ENCODE measurements at regions not wholly inside any gene's neighbourhood (a gene's known extent, or its start where the extent isn't known, plus 50 kb on each side); places are given as distances from the start of the nearest gene placed in this dataset.

DNA sequence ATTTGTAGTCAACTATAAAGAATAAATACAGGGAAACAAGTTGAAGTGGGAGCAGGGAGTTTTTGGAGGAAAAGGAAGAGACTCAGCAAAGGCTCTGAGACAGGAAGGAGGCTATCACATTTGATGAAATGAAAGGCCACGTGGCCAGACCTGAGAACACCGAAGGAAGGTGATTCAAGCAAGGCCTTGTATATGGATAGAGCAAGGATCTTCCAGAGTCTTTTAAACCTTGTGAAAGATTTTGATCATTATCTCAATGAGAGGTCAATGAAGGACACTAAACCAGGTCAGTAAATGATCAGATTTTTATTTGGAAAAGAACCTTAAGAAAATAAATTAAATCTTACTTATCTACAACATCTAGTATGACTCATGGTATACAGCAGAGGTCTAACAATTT is 523.5 kb downstream of the SLC16A7 start:
- Mint-ChIP-seq H3K4me1 (no peaks in the 10 kb centered on the region), H3K27me3 (no peaks in the 10 kb centered on the region), H3K27ac (ENCODE audit: low read depth) (no peak overlapping the region), H3K36me3 (ENCODE audit: insufficient read depth) (no peaks in the 10 kb centered on the region), H3K9me3 (peaks cover 14% of the 10 kb centered on the region), H3K4me3 (no peak overlapping the region)
- no peak for DNase-seq (ENCODE audit: low spot score in 2 of 2)
- no peak for ATAC-seq (replicated peaks; ENCODE audit: extremely low read depth, poor library complexity, severe bottlenecking)

DNA sequence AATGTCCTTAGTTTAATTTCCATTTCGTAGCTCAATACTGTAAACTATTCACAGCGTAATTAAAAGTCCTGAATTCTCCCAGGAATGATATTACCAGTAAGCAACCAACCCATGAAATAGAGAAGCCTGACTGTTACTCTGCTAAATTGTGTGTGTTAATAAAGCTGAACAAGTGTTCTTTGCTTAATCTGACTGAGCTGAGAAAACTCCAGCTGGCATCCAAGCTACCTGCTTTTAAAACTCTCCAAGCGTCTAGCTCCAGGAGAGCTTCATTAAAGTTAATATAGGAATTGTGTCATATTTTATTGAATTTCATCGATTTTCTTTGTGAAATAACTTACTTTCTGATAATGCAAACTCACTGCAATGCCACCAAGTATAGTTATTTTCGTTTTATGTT is 524.4 kb downstream of the SLC16A7 start:
- no peaks in the 10 kb centered on the region for H3K27me3 Mint-ChIP-seq
- no peak for DNase-seq (ENCODE audit: low spot score in 2 of 2)
- no peak overlapping the region for H3K4me3 Mint-ChIP-seq
- no peak for ATAC-seq (replicated peaks; ENCODE audit: extremely low read depth, poor library complexity, severe bottlenecking)
- no peaks in the 10 kb centered on the region for H3K4me1 Mint-ChIP-seq
- peaks cover 14% of the 10 kb centered on the region for H3K9me3 Mint-ChIP-seq
- H3K36me3 Mint-ChIP-seq (ENCODE audit: insufficient read depth): no peaks in the 10 kb centered on the region
- H3K27ac Mint-ChIP-seq (ENCODE audit: low read depth): no peak overlapping the region

DNA sequence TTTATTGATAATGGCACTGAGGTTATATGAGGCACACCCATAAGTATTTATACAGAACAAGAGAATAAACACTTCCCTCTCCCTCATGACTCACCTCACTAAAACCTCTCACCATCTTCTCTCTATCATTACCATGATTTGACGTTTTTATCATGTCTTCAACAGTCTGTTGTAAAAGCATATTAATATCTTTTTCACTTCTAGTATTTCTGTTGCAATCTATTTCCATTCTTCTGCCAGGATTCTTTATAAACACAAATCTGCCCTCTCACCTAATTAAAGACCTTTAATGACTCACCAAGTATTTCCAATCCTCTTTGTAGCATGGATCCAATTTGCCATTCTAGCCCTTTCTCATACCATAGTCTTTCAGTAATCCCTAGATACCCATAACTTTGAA is 527.7 kb downstream of the SLC16A7 start:
- no peak for DNase-seq (ENCODE audit: low spot score in 2 of 2)
- Mint-ChIP-seq H3K27ac (ENCODE audit: low read depth) (no peak overlapping the region), H3K36me3 (ENCODE audit: insufficient read depth) (no peaks in the 10 kb centered on the region), H3K4me1 (no peaks in the 10 kb centered on the region), H3K27me3 (no peaks in the 10 kb centered on the region), H3K4me3 (no peak overlapping the region), H3K9me3 (peaks cover 9% of the 10 kb centered on the region)
- ATAC-seq (replicated peaks; ENCODE audit: extremely low read depth, poor library complexity, severe bottlenecking): no peak

DNA sequence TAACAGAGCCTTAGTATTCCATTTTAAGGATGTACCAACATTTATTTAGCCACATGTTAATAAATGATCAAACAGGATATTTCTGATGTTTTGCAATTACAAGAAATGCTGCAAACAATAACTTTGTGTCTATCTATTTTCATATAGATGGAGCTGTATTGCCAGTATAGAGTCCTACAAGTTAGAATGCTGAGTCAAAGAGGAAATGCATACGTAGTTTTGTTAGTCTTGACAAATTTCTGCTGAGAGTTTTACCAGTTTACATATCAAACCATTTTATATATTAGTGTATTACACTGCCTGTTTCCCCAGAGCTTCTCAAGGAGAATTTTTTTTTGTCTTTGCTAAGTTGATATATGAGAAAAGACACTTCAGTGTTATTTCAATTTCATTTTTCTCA is 541.7 kb downstream of the SLC16A7 start:
- DNase-seq (ENCODE audit: low spot score in 2 of 2): no peak
- Mint-ChIP-seq H3K36me3 (ENCODE audit: insufficient read depth) (no peaks in the 10 kb centered on the region), H3K9me3 (peaks cover 18% of the 10 kb centered on the region), H3K4me1 (no peaks in the 10 kb centered on the region), H3K4me3 (no peak overlapping the region), H3K27ac (ENCODE audit: low read depth) (no peak overlapping the region), H3K27me3 (no peaks in the 10 kb centered on the region)
- ATAC-seq (replicated peaks; ENCODE audit: extremely low read depth, poor library complexity, severe bottlenecking): no peak

DNA sequence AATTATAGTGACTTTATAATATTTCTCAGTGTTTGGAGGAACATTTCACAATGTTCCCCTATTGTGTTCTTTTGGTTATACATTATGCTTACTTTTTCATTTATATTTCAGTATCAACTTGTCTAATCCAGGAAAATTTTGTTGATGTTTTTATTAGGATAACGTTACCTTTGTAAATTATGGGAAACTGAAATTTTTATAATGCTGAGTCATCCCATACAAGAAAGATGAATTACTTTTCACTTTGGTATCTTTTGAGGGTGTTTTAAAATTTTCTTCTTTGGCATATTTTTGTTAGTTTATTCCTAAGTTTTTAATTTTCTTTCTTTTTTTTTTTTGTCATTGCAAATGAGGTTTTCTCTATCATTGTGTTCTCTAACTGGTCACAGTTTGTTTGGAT is 542.7 kb downstream of the SLC16A7 start:
- Mint-ChIP-seq H3K4me3 (no peak overlapping the region), H3K9me3 (peaks cover 21% of the 10 kb centered on the region), H3K36me3 (ENCODE audit: insufficient read depth) (no peaks in the 10 kb centered on the region), H3K27ac (ENCODE audit: low read depth) (no peak overlapping the region), H3K27me3 (no peaks in the 10 kb centered on the region), H3K4me1 (no peaks in the 10 kb centered on the region)
- ATAC-seq (replicated peaks; ENCODE audit: extremely low read depth, poor library complexity, severe bottlenecking) (no peak), DNase-seq (ENCODE audit: low spot score in 2 of 2) (no peak)

DNA sequence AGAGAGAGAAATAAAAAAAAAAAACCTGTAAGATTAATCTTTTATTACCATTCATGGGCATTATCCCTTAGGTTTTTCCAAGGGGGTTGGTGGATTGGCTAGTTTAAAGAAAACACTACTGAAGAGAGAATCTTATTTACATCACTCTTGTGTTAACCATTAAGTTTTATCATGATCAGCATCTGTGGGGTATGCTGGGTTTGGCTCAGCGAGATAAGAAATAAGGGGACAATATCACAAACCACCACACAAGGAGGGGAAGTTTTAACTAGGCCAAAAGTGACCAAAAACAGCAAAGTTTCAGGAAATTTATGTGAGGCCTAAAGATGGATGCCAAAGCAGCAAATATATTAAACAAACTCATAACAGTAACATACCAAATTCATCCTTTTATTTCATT is 548.6 kb downstream of the SLC16A7 start:
- peaks cover 18% of the 10 kb centered on the region for H3K9me3 Mint-ChIP-seq
- no peak overlapping the region for H3K27ac Mint-ChIP-seq (ENCODE audit: low read depth)
- no peaks in the 10 kb centered on the region for H3K4me1 Mint-ChIP-seq
- no peaks in the 10 kb centered on the region for H3K36me3 Mint-ChIP-seq (ENCODE audit: insufficient read depth)
- no peak for ATAC-seq (replicated peaks; ENCODE audit: extremely low read depth, poor library complexity, severe bottlenecking)
- H3K4me3 Mint-ChIP-seq: no peak overlapping the region
- H3K27me3 Mint-ChIP-seq: no peaks in the 10 kb centered on the region
- no peak for DNase-seq (ENCODE audit: low spot score in 2 of 2)

DNA sequence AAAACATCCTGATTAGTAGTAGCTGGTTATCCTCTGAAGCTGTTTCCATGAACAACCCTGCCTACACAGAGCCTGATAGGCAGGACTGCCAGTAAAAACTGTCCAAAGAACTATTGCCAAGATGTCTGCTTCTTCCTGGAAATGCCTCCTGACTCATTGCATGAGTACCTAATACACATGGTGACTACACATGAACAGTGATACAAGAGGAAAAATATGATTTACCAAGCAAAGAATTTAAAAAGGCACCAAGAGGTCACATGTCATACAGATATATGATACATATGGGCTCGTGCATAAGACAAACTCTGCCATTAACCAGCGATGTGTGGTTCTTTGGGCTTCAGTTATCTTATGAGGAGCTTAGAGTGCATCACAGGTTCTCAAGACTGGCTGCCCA is 552.3 kb downstream of the SLC16A7 start:
- ATAC-seq (replicated peaks; ENCODE audit: extremely low read depth, poor library complexity, severe bottlenecking) (no peak), DNase-seq (ENCODE audit: low spot score in 2 of 2) (no peak)
- H3K4me1 Mint-ChIP-seq: no peaks in the 10 kb centered on the region
- no peaks in the 10 kb centered on the region for H3K27me3 Mint-ChIP-seq
- no peak overlapping the region for H3K27ac Mint-ChIP-seq (ENCODE audit: low read depth)
- no peaks in the 10 kb centered on the region for H3K36me3 Mint-ChIP-seq (ENCODE audit: insufficient read depth)
- H3K4me3 Mint-ChIP-seq: no peak overlapping the region
- H3K9me3 Mint-ChIP-seq: peaks cover 20% of the 10 kb centered on the region

DNA sequence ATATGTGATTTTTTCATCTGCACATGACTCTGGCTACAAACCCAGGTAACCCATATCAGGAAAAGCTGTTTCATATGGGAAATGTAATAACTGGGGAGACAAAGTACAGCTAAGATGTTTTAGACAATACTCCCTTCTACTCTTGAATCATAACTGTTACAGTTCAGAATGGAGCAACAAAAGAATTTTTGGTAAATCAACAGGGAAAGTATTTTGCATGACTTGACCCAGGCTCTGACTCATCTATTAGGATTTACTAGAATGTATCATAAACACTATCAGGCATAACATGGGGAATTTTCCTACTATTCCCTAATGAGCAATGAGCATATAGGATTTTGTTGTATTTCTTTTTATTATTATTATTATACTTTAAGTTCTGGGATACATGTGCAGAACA is 553.0 kb downstream of the SLC16A7 start:
- Mint-ChIP-seq H3K27me3 (no peaks in the 10 kb centered on the region), H3K4me1 (no peaks in the 10 kb centered on the region)
- no peak for DNase-seq (ENCODE audit: low spot score in 2 of 2)

DNA sequence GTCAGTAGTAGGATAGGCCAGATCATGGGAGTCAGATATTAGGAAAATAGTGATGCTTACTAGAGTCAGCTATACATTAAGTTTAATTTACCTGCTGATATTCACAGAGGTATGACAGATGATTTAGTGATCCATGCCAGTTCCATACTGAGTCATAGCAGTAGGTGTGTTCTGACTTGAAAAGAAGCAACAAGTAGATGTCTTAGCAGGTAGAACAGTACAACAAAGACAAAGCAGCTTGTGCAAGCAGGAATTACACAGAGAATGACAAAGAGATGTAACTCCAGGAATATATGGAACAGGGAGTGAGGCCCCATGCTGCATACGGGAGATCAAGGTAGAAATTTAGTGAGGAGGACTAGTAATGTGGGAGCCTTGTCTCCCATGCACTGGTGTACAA is 556.9 kb downstream of the SLC16A7 start:
- Mint-ChIP-seq H3K27me3 (no peaks in the 10 kb centered on the region), H3K4me1 (no peaks in the 10 kb centered on the region), H3K9me3 (peaks cover 28% of the 10 kb centered on the region), H3K4me3 (no peak overlapping the region), H3K36me3 (ENCODE audit: insufficient read depth) (no peaks in the 10 kb centered on the region), H3K27ac (ENCODE audit: low read depth) (no peak overlapping the region)
- DNase-seq (ENCODE audit: low spot score in 2 of 2) (no peak), ATAC-seq (replicated peaks; ENCODE audit: extremely low read depth, poor library complexity, severe bottlenecking) (no peak)

More for the DNA sequence above, 553.0 kb downstream of the SLC16A7 start:
- H3K27ac Mint-ChIP-seq (ENCODE audit: low read depth): no peak overlapping the region
- no peak overlapping the region for H3K4me3 Mint-ChIP-seq
- peaks cover 22% of the 10 kb centered on the region for H3K9me3 Mint-ChIP-seq
- ATAC-seq (replicated peaks; ENCODE audit: extremely low read depth, poor library complexity, severe bottlenecking): no peak
- no peaks in the 10 kb centered on the region for H3K36me3 Mint-ChIP-seq (ENCODE audit: insufficient read depth)

DNA sequence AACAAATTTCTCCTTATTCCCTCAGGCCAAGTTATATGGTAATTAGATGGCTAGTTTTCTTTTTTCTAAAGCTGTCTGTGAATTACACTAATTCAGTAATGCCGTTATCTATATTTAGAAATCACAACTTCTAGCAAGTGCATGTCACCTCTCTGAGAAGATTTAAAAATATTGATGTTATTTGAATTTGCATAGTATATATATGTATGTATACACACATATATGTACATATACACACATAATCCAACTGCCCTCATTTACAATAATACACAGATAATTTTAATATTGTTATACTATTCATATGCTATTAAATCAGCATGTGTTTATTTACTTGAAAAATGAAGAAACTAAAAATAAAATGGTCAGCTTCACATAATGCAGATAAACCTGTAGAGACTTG is 563.9 kb downstream of the SLC16A7 start:
- Mint-ChIP-seq H3K4me1 (no peaks in the 10 kb centered on the region), H3K9me3 (peaks cover 23% of the 10 kb centered on the region), H3K36me3 (ENCODE audit: insufficient read depth) (no peaks in the 10 kb centered on the region), H3K4me3 (no peak overlapping the region), H3K27ac (ENCODE audit: low read depth) (no peak overlapping the region), H3K27me3 (no peaks in the 10 kb centered on the region)
- no peak for DNase-seq (ENCODE audit: low spot score in 2 of 2)
- no peak for ATAC-seq (replicated peaks; ENCODE audit: extremely low read depth, poor library complexity, severe bottlenecking)

DNA sequence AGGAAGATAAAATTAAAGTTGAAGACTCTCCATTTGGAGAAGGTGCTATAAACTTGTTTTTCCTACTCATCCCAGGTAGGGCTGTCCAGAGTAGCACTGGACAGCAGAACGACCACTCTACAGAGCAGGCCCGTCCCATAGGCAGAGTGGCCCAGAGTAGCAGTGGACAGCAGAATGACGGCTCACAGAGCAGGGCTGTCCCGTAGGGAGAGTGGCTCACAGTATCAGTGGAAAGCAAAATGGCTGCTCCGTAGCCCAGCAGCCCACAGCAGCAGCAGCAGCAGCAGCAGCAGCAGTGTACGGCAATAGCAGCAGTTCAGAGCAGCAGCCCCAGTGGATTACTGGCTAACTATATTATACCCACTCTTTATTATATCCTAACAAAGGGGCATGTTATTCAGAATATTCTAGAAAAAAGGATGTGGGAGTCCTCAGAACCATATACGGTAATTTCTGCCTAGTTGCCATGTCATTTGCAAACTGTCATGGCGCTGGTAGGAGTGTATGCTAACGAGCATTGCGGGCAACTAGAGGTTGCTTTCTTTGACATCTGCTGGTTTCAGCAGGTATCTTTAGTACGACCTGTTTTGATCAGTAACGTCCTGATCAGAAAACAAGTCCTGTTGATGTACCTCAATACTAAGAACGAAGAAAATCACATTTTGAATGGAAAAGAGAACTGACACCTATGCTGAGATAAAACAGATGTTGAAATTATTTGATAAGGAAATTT is 567.3 kb downstream of the SLC16A7 start:
- no peak for ATAC-seq (replicated peaks; ENCODE audit: extremely low read depth, poor library complexity, severe bottlenecking)
- Mint-ChIP-seq H3K9me3 (peaks cover 25% of the 10 kb centered on the region), H3K27ac (ENCODE audit: low read depth) (no peak overlapping the region), H3K27me3 (no peaks in the 10 kb centered on the region), H3K36me3 (ENCODE audit: insufficient read depth) (no peaks in the 10 kb centered on the region), H3K4me3 (no peak overlapping the region), H3K4me1 (no peaks in the 10 kb centered on the region)
- no peak for DNase-seq (ENCODE audit: low spot score in 2 of 2)

DNA sequence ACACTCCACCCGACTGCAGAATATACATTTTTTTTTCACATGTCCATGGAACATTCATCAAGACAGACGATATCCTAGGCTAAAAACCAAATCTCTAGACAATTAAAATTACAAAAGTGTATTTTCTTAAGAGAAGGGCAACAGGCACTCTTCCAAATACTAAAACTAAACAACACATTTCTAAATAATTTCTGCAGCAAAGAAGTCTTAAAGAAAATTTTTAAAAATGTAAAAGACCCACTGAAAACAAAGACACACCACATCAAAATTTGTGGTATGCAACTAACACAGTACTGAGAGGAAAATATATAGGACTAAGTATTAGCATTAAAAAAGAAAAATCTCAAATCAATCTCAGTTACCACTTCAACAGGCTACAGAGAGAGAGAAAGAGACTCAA is 570.0 kb downstream of the SLC16A7 start:
- ATAC-seq (replicated peaks; ENCODE audit: extremely low read depth, poor library complexity, severe bottlenecking) (no peak), DNase-seq (ENCODE audit: low spot score in 2 of 2) (no peak)
- Mint-ChIP-seq H3K27me3 (no peaks in the 10 kb centered on the region), H3K4me1 (no peaks in the 10 kb centered on the region), H3K9me3 (peaks cover 25% of the 10 kb centered on the region), H3K4me3 (no peak overlapping the region), H3K27ac (ENCODE audit: low read depth) (no peak overlapping the region), H3K36me3 (ENCODE audit: insufficient read depth) (no peaks in the 10 kb centered on the region)

DNA sequence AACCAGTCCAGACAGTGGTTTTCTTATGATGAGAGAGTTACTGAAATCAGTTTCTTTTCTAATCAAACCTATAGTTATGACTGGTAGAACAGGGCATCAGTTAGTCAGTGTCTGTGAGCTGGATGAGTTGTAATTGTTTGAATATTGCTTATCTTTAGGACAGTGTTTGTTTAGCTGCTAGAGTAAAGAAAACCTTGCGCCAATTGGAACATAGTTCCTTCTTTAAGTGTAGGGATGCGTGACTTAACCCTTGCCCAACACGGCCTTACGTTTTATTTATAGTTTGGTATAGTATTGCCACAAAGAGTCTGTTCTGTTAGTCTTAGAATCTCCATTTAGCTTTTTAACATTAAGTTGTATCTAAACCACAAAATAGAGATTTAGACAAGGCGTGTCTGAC is 572.6 kb downstream of the SLC16A7 start:
- H3K27ac Mint-ChIP-seq (ENCODE audit: low read depth): no peak overlapping the region
- peaks cover 14% of the 10 kb centered on the region for H3K9me3 Mint-ChIP-seq
- no peak for ATAC-seq (replicated peaks; ENCODE audit: extremely low read depth, poor library complexity, severe bottlenecking)
- H3K4me1 Mint-ChIP-seq: no peaks in the 10 kb centered on the region
- H3K27me3 Mint-ChIP-seq: no peaks in the 10 kb centered on the region
- no peak overlapping the region for H3K4me3 Mint-ChIP-seq
- no peak for DNase-seq (ENCODE audit: low spot score in 2 of 2)
- no peaks in the 10 kb centered on the region for H3K36me3 Mint-ChIP-seq (ENCODE audit: insufficient read depth)

All from central memory CD8-positive, alpha-beta T cell (primary cell).